OCI-M2 (cell line): ENCODE measurements at regions not wholly inside any gene's neighbourhood (a gene's known extent, or its start where the extent isn't known, plus 50 kb on each side); places are given as distances from the start of the nearest gene placed in this dataset.
"Not testable (repeated sequence)": the region's sequence is repeated elsewhere in the genome, so short reads cannot be mapped to it uniquely, and the experiment has no call there.

ENCODE experiments used
- DNase-seq: peaks from one replicate; lab custom pipeline; 2025; ENCODE audit not compliant: unreplicated experiment; lab: John Stamatoyannopoulos, UW

- no peak for DNase-seq
Observed at GRCh38 chr5:66234241-66234640, 90.1 kb downstream of the SREK1 start.

GRCh38 chr5:66238435-66238834 is 94.3 kb downstream of the SREK1 start:
- no peak for DNase-seq

- no peak for DNase-seq
Observed at GRCh38 chr5:66239034-66239433, 94.9 kb downstream of the SREK1 start.

- no peak for DNase-seq
Observed at GRCh38 chr5:66241136-66241825, 97.2 kb downstream of the SREK1 start.

- DNase-seq, result no peak
Observed at GRCh38 chr5:66242050-66242715, 98.1 kb downstream of the SREK1 start.

GRCh38 chr5:66246608-66247007 is 102.5 kb downstream of the SREK1 start:
- DNase-seq, result no peak

- no peak for DNase-seq
Observed at GRCh38 chr5:66247176-66247960, 103.3 kb downstream of the SREK1 start.

- DNase-seq, result no peak
Observed at GRCh38 chr5:66248874-66249273, 104.8 kb downstream of the SREK1 start.

- DNase-seq, result no peak
Observed at GRCh38 chr5:66249920-66250319, 105.8 kb downstream of the SREK1 start.

- no peak for DNase-seq
Observed at GRCh38 chr5:66252849-66253248, 108.7 kb downstream of the SREK1 start.

GRCh38 chr5:66255714-66256113 is 111.6 kb downstream of the SREK1 start:
- no peak for DNase-seq

GRCh38 chr5:66273121-66273520 is 129.0 kb downstream of the SREK1 start:
- no peak for DNase-seq

GRCh38 chr5:66276986-66277385 is 132.9 kb downstream of the SREK1 start:
- DNase-seq, result no peak

- no peak for DNase-seq
Observed at GRCh38 chr5:66277981-66278380, 133.9 kb downstream of the SREK1 start.

GRCh38 chr5:66281294-66281693 is 137.2 kb downstream of the SREK1 start:
- DNase-seq, result no peak

- DNase-seq, result no peak
Observed at GRCh38 chr5:66284588-66285342, 140.7 kb downstream of the SREK1 start.

GRCh38 chr5:66285343-66285922 is 141.3 kb downstream of the SREK1 start:
- no peak for DNase-seq

- no peak for DNase-seq
Observed at GRCh38 chr5:66291771-66292170, 147.7 kb downstream of the SREK1 start.

GRCh38 chr5:66293851-66294250 is 149.8 kb downstream of the SREK1 start:
- not testable (repeated sequence) for DNase-seq

- DNase-seq, result no peak
Observed at GRCh38 chr5:66299463-66299862, 155.4 kb downstream of the SREK1 start.

GRCh38 chr5:66302344-66302743 is 158.2 kb downstream of the SREK1 start:
- no peak for DNase-seq
